Trophoblast cell (in vitro differentiated cells and primary cell): ENCODE measurements at regions not wholly inside any gene's neighbourhood (a gene's known extent, or its start where the extent isn't known, plus 50 kb on each side); places are given as distances from the start of the nearest gene placed in this dataset.
A peak's percentile ranks its signal among the peaks of the same experiment; 100 is the strongest.

Source experiments
- DNase-seq, 2 donors: peaks; one replicate each; pipeline ENCODE4 v3.0.0-alpha.2; 2016
- H2AFZ ChIP-seq: 2 replicates; pipeline ENCODE4 v1.6.1; 2013; ENCODE audit warnings: low read length, moderate library complexity, mild to moderate bottlenecking; ENCODE audit not compliant: insufficient read depth, poor library complexity
- H2AK5ac ChIP-seq: 2 replicates; pipeline ENCODE4 v1.6.1; 2013; ENCODE audit warnings: mild to moderate bottlenecking, low read length
- H2BK120ac ChIP-seq: 2 replicates; pipeline ENCODE4 v1.6.1; 2013; ENCODE audit warnings: low read length, mild to moderate bottlenecking, moderate library complexity; ENCODE audit not compliant: insufficient read depth, poor library complexity
- H2BK12ac ChIP-seq: 2 replicates; pipeline ENCODE4 v1.6.1; 2013; ENCODE audit warnings: mild to moderate bottlenecking, low read length, moderate library complexity
- H2BK5ac ChIP-seq: 2 replicates; pipeline ENCODE4 v1.6.1; 2013; ENCODE audit warnings: low read length, low read depth, moderate library complexity, mild to moderate bottlenecking; ENCODE audit not compliant: poor library complexity
- H3K14ac ChIP-seq: 2 replicates; pipeline ENCODE4 v1.6.1; 2013; ENCODE audit warnings: mild to moderate bottlenecking, low read length
- H3K18ac ChIP-seq: 2 replicates; pipeline ENCODE4 v1.6.1; 2013; ENCODE audit warnings: mild to moderate bottlenecking, low read length
- H3K23ac ChIP-seq: 2 replicates; pipeline ENCODE4 v1.6.1; 2013; ENCODE audit warnings: low read length
- H3K27ac ChIP-seq: 2 replicates; pipeline ENCODE4 v1.5.1; 2013; ENCODE audit warnings: low read depth, mild to moderate bottlenecking, inconsistent platforms, low read length, moderate library complexity
- H3K27me3 ChIP-seq: 2 replicates; pipeline ENCODE4 v1.6.1; 2013; ENCODE audit warnings: inconsistent platforms, mild to moderate bottlenecking, low read length, moderate library complexity; ENCODE audit not compliant: insufficient read depth
- H3K36me3 ChIP-seq, 2 experiments: 1 replicate in 1 of 2; 2 replicates in 1 of 2; pipeline ENCODE4 v1.6.1; 2013; ENCODE audit warnings: low read length in 2 of 2, mild to moderate bottlenecking in 2 of 2, moderate library complexity in 1 of 2; ENCODE audit not compliant: insufficient read depth in 2 of 2, control insufficient read depth in 1 of 2
- H3K4ac ChIP-seq: 2 replicates; pipeline ENCODE4 v1.6.1; 2013; ENCODE audit warnings: low read depth, mild to moderate bottlenecking, low read length, moderate library complexity
- H3K4me1 ChIP-seq, 2 experiments: 1 replicate in 1 of 2; 2 replicates in 1 of 2; pipeline ENCODE4 v1.6.1; 2013; ENCODE audit warnings: low read length in 2 of 2, mild to moderate bottlenecking in 2 of 2, moderate library complexity in 1 of 2; ENCODE audit not compliant: insufficient read depth in 2 of 2, control insufficient read depth in 1 of 2
- H3K4me2 ChIP-seq: 2 replicates; pipeline ENCODE4 v1.6.1; 2013; ENCODE audit warnings: inconsistent platforms, mild to moderate bottlenecking, low read length, moderate library complexity
- H3K4me3 ChIP-seq: 2 replicates; pipeline ENCODE4 v1.5.1; 2013; ENCODE audit warnings: mild to moderate bottlenecking, low read depth, low read length, inconsistent platforms
- H3K79me1 ChIP-seq: one replicate; pipeline ENCODE4 v1.6.1; 2013; ENCODE audit warnings: low read length
- H3K79me2 ChIP-seq: 2 replicates; pipeline ENCODE4 v1.6.1; 2013; ENCODE audit warnings: low read length, mild to moderate bottlenecking; ENCODE audit not compliant: control insufficient read depth, insufficient read depth, poor library complexity
- H3K9ac ChIP-seq: 2 replicates; pipeline ENCODE4 v1.6.1; 2013; ENCODE audit warnings: mild to moderate bottlenecking, low read length
- H3K9me3 ChIP-seq: 2 replicates; pipeline ENCODE4 v1.6.1; 2013; ENCODE audit warnings: low read depth, mild to moderate bottlenecking, control low read depth, inconsistent platforms, low read length; ENCODE audit not compliant: insufficient read depth
- H4K12ac ChIP-seq: 2 replicates; pipeline ENCODE4 v1.6.1; 2013; ENCODE audit warnings: low read depth, mild to moderate bottlenecking, low read length, moderate library complexity
- H4K8ac ChIP-seq: 2 replicates; pipeline ENCODE4 v1.6.1; 2013; ENCODE audit warnings: low read depth, mild to moderate bottlenecking, low read length, moderate library complexity
- H4K91ac ChIP-seq: one replicate; pipeline ENCODE4 v1.6.1; 2013; ENCODE audit warnings: low read depth, mild to moderate bottlenecking, low read length, moderate library complexity
- WGBS: extraction: QIAGEN DNeasy Blood & Tissue Kit; methylation state at CpG from one replicate; pipeline ENCODE4 v1.1.7; 2013; ENCODE audit warnings: missing lambda C conversion rate; ENCODE audit not compliant: insufficient read length, insufficient coverage; ENCODE audit errors: extremely low coverage; 5-methylcytosine and 5-hydroxymethylcytosine counted together

GRCh38 chr5:105878402-105878801 is 1792.3 kb downstream of the EFNA5 start:
- H3K4me3 ChIP-seq = no peak overlapping the region
- no peaks in the 10 kb centered on the region for H3K79me2 ChIP-seq
- H3K4me1 ChIP-seq = peaks cover 0 to 3% of the 10 kb centered on the region in 2 experiments
- no peak overlapping the region for H2AK5ac ChIP-seq
- DNase-seq = no peak
- no CpG with 5 or more reads among the region's 1 CpG for WGBS
- no peak overlapping the region for H2BK5ac ChIP-seq
- H3K79me1 ChIP-seq = peaks cover 2% of the 10 kb centered on the region
- H3K36me3 ChIP-seq = no peaks in the 10 kb centered on the region
- no peak overlapping the region for H4K91ac ChIP-seq
- no peak overlapping the region for H3K18ac ChIP-seq
- no peak overlapping the region for H3K27ac ChIP-seq
- no peak overlapping the region for H2AFZ ChIP-seq
- H3K4ac ChIP-seq = no peak overlapping the region
- no peak overlapping the region for H2BK12ac ChIP-seq
- H3K23ac ChIP-seq = no peak overlapping the region
- H4K12ac ChIP-seq = no peak overlapping the region
- no peak overlapping the region for H2BK120ac ChIP-seq
- no peak overlapping the region for H3K4me2 ChIP-seq
- H3K14ac ChIP-seq = no peak overlapping the region
- no peak overlapping the region for H3K9ac ChIP-seq
- H3K27me3 ChIP-seq = no peaks in the 10 kb centered on the region
- H3K9me3 ChIP-seq = no peaks in the 10 kb centered on the region
- H4K8ac ChIP-seq = no peak overlapping the region

GRCh38 chr5:105877592-105877991 is 1793.1 kb downstream of the EFNA5 start:
- peaks cover 2% of the 10 kb centered on the region for H3K79me1 ChIP-seq
- no peak overlapping the region for H2BK5ac ChIP-seq
- H3K4ac ChIP-seq = no peak overlapping the region
- H4K8ac ChIP-seq = no peak overlapping the region
- no peaks in the 10 kb centered on the region for H3K9me3 ChIP-seq
- no peak overlapping the region for H3K27ac ChIP-seq
- H3K9ac ChIP-seq = no peak overlapping the region
- H3K4me1 ChIP-seq = peaks cover 0 to 3% of the 10 kb centered on the region in 2 experiments
- WGBS = no CpG with 5 or more reads among the region's 2 CpGs
- no peak overlapping the region for H3K18ac ChIP-seq
- no peak overlapping the region for H4K91ac ChIP-seq
- no peak overlapping the region for H3K4me3 ChIP-seq
- H3K79me2 ChIP-seq = no peaks in the 10 kb centered on the region
- H3K23ac ChIP-seq = no peak overlapping the region
- H3K27me3 ChIP-seq = no peaks in the 10 kb centered on the region
- no peak overlapping the region for H2AFZ ChIP-seq
- DNase-seq = no peak
- no peak overlapping the region for H3K4me2 ChIP-seq
- H2BK120ac ChIP-seq = no peak overlapping the region
- H2AK5ac ChIP-seq = no peak overlapping the region
- H4K12ac ChIP-seq = no peak overlapping the region
- H3K14ac ChIP-seq = no peak overlapping the region
- H2BK12ac ChIP-seq = no peak overlapping the region
- no peaks in the 10 kb centered on the region for H3K36me3 ChIP-seq

GRCh38 chr5:105874316-105874715 is 1796.4 kb downstream of the EFNA5 start:
- H2AK5ac ChIP-seq = no peak overlapping the region
- H2AFZ ChIP-seq = no peak overlapping the region
- no peak overlapping the region for H2BK120ac ChIP-seq
- no peak overlapping the region for H3K4me3 ChIP-seq
- H3K27me3 ChIP-seq = no peaks in the 10 kb centered on the region
- no peaks in the 10 kb centered on the region for H3K79me1 ChIP-seq
- H2BK5ac ChIP-seq = no peak overlapping the region
- DNase-seq = no peak
- H3K23ac ChIP-seq = no peak overlapping the region
- no peaks in the 10 kb centered on the region for H3K9me3 ChIP-seq
- H3K36me3 ChIP-seq = no peaks in the 10 kb centered on the region
- no peak overlapping the region for H3K4ac ChIP-seq
- H2BK12ac ChIP-seq = no peak overlapping the region
- no peak overlapping the region for H4K8ac ChIP-seq
- H3K79me2 ChIP-seq = no peaks in the 10 kb centered on the region
- no peak overlapping the region for H3K27ac ChIP-seq
- no peak overlapping the region for H3K4me2 ChIP-seq
- no peak overlapping the region for H4K12ac ChIP-seq
- WGBS = no CpG with 5 or more reads among the region's 2 CpGs
- H3K9ac ChIP-seq = no peak overlapping the region
- H3K4me1 ChIP-seq = no peaks in the 10 kb centered on the region
- no peak overlapping the region for H4K91ac ChIP-seq
- H3K18ac ChIP-seq = no peak overlapping the region
- H3K14ac ChIP-seq = no peak overlapping the region

GRCh38 chr5:105872569-105873270 is 1798.0 kb downstream of the EFNA5 start:
- no peak overlapping the region for H3K23ac ChIP-seq
- peak overlapping the region; percentile 72 for H3K27ac ChIP-seq
- H3K4me1 ChIP-seq = no peaks in the 10 kb centered on the region
- no peak overlapping the region for H3K18ac ChIP-seq
- H3K4me3 ChIP-seq = no peak overlapping the region
- no peak overlapping the region for H3K9ac ChIP-seq
- H2BK12ac ChIP-seq = no peak overlapping the region
- H2BK120ac ChIP-seq = no peak overlapping the region
- H3K9me3 ChIP-seq = no peaks in the 10 kb centered on the region
- no peak overlapping the region for H2BK5ac ChIP-seq
- H3K79me1 ChIP-seq = no peaks in the 10 kb centered on the region
- no peak overlapping the region for H4K12ac ChIP-seq
- no CpG with 5 or more reads among the region's 15 CpGs for WGBS
- H4K8ac ChIP-seq = no peak overlapping the region
- no peak overlapping the region for H4K91ac ChIP-seq
- H3K14ac ChIP-seq = no peak overlapping the region
- DNase-seq = peak in 1 of 2 donors; percentile 72
- no peak overlapping the region for H2AFZ ChIP-seq
- H3K36me3 ChIP-seq = no peaks in the 10 kb centered on the region
- H3K4ac ChIP-seq = no peak overlapping the region
- H3K79me2 ChIP-seq = no peaks in the 10 kb centered on the region
- no peak overlapping the region for H2AK5ac ChIP-seq
- no peak overlapping the region for H3K4me2 ChIP-seq
- no peaks in the 10 kb centered on the region for H3K27me3 ChIP-seq
